Mesenchymal stem cell (in vitro differentiated cells and primary cell): ENCODE measurements at regions not wholly inside any gene's neighbourhood (a gene's known extent, or its start where the extent isn't known, plus 50 kb on each side); places are given as distances from the start of the nearest gene placed in this dataset.
A peak's percentile ranks its signal among the peaks of the same experiment; 100 is the strongest.

ENCODE experiments used
- DNase-seq: peaks from one replicate; pipeline ENCODE4 v3.0.0-alpha.2; 2013
- H2AFZ ChIP-seq: one replicate; pipeline ENCODE4 v1.6.1; 2013; ENCODE audit warnings: low read depth, mild to moderate bottlenecking, control low read depth, inconsistent platforms, low read length, moderate library complexity
- H2AK5ac ChIP-seq: 2 replicates; pipeline ENCODE4 v1.6.1; 2013; ENCODE audit warnings: low read length, moderate library complexity, mild to moderate bottlenecking, inconsistent platforms; ENCODE audit not compliant: severe bottlenecking
- H2BK120ac ChIP-seq: one replicate; pipeline ENCODE4 v1.6.1; 2013; ENCODE audit warnings: low read depth, mild to moderate bottlenecking, inconsistent platforms, low read length, moderate library complexity
- H2BK12ac ChIP-seq, 2 experiments: one replicate each; pipeline ENCODE4 v1.6.1; 2013; ENCODE audit warnings: inconsistent platforms in 2 of 2, low read length in 2 of 2, mild to moderate bottlenecking in 2 of 2, moderate library complexity in 2 of 2, control low read depth in 1 of 2
- H2BK15ac ChIP-seq: one replicate; pipeline ENCODE4 v1.6.1; 2013; ENCODE audit warnings: mild to moderate bottlenecking, low read depth, inconsistent platforms; ENCODE audit not compliant: poor library complexity, severe bottlenecking
- H2BK5ac ChIP-seq: 2 replicates; pipeline ENCODE4 v1.6.1; 2013; ENCODE audit warnings: low read depth, mild to moderate bottlenecking, low read length, control low read depth, inconsistent platforms; ENCODE audit not compliant: poor library complexity, severe bottlenecking
- H3K14ac ChIP-seq, 2 experiments: one replicate each; pipeline ENCODE4 v1.6.1; 2013; ENCODE audit warnings: inconsistent platforms in 2 of 2, low read length in 2 of 2, control low read depth in 1 of 2, mild to moderate bottlenecking in 1 of 2, moderate library complexity in 1 of 2
- H3K18ac ChIP-seq, 2 experiments: one replicate each; pipeline ENCODE4 v1.6.1; 2013; ENCODE audit warnings: inconsistent platforms in 2 of 2, low read length in 2 of 2, control low read depth in 1 of 2, low read depth in 1 of 2, mild to moderate bottlenecking in 1 of 2
- H3K23ac ChIP-seq, 2 experiments: one replicate each; pipeline ENCODE4 v1.6.1; 2013; ENCODE audit warnings: inconsistent platforms in 2 of 2, low read length in 2 of 2, mild to moderate bottlenecking in 2 of 2, moderate library complexity in 2 of 2, control low read depth in 1 of 2
- H3K27ac ChIP-seq: 2 replicates; pipeline ENCODE4 v1.5.1; 2013; ENCODE audit warnings: mild to moderate bottlenecking, moderate library complexity, low read length, control low read depth, inconsistent platforms; ENCODE audit not compliant: poor library complexity, severe bottlenecking
- H3K27me3 ChIP-seq, 2 experiments: 2 replicates each; pipeline versions ENCODE4 v1.6.1 to v1.7.0; 2013; ENCODE audit warnings: low read length in 2 of 2, mild to moderate bottlenecking in 2 of 2, moderate library complexity in 2 of 2, control low read depth in 1 of 2, inconsistent platforms in 1 of 2; ENCODE audit not compliant: control insufficient read depth in 1 of 2, insufficient read depth in 1 of 2
- H3K36me3 ChIP-seq, 2 experiments: 2 replicates each; pipeline versions ENCODE4 v1.6.1 to v1.7.0; 2013; ENCODE audit warnings: low read length in 2 of 2, control low read depth in 1 of 2, inconsistent platforms in 1 of 2, low read depth in 1 of 2, mild to moderate bottlenecking in 1 of 2; ENCODE audit not compliant: insufficient read depth in 2 of 2, control insufficient read depth in 1 of 2
- H3K4ac ChIP-seq, 2 experiments: one replicate each; pipeline ENCODE4 v1.6.1; 2013; ENCODE audit warnings: inconsistent platforms in 2 of 2, low read length in 2 of 2, mild to moderate bottlenecking in 2 of 2, moderate library complexity in 2 of 2, control low read depth in 1 of 2, low read depth in 1 of 2
- H3K4me1 ChIP-seq: 2 replicates; pipeline ENCODE4 v1.6.1; 2013; ENCODE audit warnings: low read depth, low read length, control low read depth; ENCODE audit not compliant: control insufficient read depth, insufficient read depth
- H3K4me2 ChIP-seq: 2 replicates; pipeline ENCODE4 v1.6.1; 2013; ENCODE audit warnings: low read length, mild to moderate bottlenecking, inconsistent platforms; ENCODE audit not compliant: poor library complexity, severe bottlenecking
- H3K4me3 ChIP-seq, 2 experiments: 2 replicates each; pipeline versions ENCODE4 v1.5.1 to v1.7.0; 2013; ENCODE audit warnings: low read length in 2 of 2, mild to moderate bottlenecking in 2 of 2, control low read depth in 1 of 2, low read depth in 1 of 2; ENCODE audit not compliant: insufficient read depth in 1 of 2
- H3K79me1 ChIP-seq: replicated peaks from 2 replicates; pipeline ENCODE4 v1.6.1; 2013; ENCODE audit warnings: mild to moderate bottlenecking, control low read depth, low read length, inconsistent platforms; ENCODE audit not compliant: poor library complexity, severe bottlenecking
- H3K9ac ChIP-seq: 2 replicates; pipeline ENCODE4 v1.7.0; 2013; ENCODE audit warnings: mild to moderate bottlenecking, low read length, moderate library complexity
- H3K9me3 ChIP-seq: 2 replicates; pipeline ENCODE4 v1.7.0; 2013; ENCODE audit warnings: mild to moderate bottlenecking, low read length; ENCODE audit not compliant: control insufficient read depth
- H4K8ac ChIP-seq: one replicate; pipeline ENCODE4 v1.6.1; 2013; ENCODE audit warnings: inconsistent platforms, mild to moderate bottlenecking, low read length, moderate library complexity
- H4K91ac ChIP-seq: one replicate; pipeline ENCODE4 v1.6.1; 2013; ENCODE audit warnings: mild to moderate bottlenecking, low read length, inconsistent platforms
- WGBS: methylation state at CpG from one replicate; pipeline ENCODE4 v1.1.7; 2013; ENCODE audit warnings: mixed read lengths; 5-methylcytosine and 5-hydroxymethylcytosine counted together

GRCh38 chr20:51189814-51190782 is 167.2 kb upstream of the KCNG1 start:
- Histone ChIP-seq H3K4me2 (no peak overlapping the region), H2AFZ (no peak overlapping the region), H3K4me1 (peaks cover 3% of the 10 kb centered on the region), H3K4ac (no peak overlapping the region), H3K36me3 (no peaks in the 10 kb centered on the region), H3K9me3 (peaks cover 3% of the 10 kb centered on the region), H3K18ac (peak overlapping the region in 1 of 2 experiments; percentile 14), H3K14ac (peak overlapping the region in 1 of 2 experiments; percentile 57), H3K4me3 (no peak overlapping the region), H3K79me1 (no peaks in the 10 kb centered on the region), H3K23ac (no peak overlapping the region), H2BK5ac (no peak overlapping the region), H2BK15ac (no peak overlapping the region), H3K27me3 (peaks cover 19 to 56% of the 10 kb centered on the region in 2 experiments), H2AK5ac (no peak overlapping the region), H4K91ac (no peak overlapping the region), H3K9ac (no peak overlapping the region), H3K27ac (no peak overlapping the region), H4K8ac (no peak overlapping the region), H2BK120ac (no peak overlapping the region), H2BK12ac (peak overlapping the region in 1 of 2 experiments; percentile 34)
- no peak for DNase-seq
- 76% methylated on average over 12 of the region's 12 CpGs for WGBS

DNA sequence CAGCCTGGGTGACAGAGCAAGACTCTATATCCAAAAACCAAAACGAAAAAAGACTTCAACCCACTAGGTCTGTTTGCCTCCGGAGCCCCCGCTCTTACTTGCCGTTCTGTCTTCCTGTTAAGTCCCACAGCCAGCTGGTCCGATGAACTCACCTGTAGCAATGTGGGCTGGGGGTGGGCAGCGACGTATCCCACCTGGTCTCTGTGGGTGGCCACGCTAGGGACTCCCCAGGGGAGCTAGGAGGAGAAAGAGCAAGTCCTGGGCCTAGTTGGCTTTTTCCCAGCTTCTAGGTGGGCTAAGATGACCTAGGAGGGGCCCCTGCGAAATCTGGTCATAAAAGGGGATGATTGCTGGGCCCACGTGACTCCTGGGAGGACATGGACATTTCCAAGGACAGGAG is 166.0 kb upstream of the KCNG1 start:
- no peak overlapping the region for H2BK5ac ChIP-seq
- no peaks in the 10 kb centered on the region for H3K79me1 ChIP-seq
- peaks cover 19 to 58% of the 10 kb centered on the region in 2 experiments for H3K27me3 ChIP-seq
- no peak overlapping the region for H3K4me2 ChIP-seq
- H2BK12ac ChIP-seq = no peak overlapping the region
- WGBS = 88% methylated on average over 10 of the region's 10 CpGs
- no peak overlapping the region for H4K8ac ChIP-seq
- no peaks in the 10 kb centered on the region for H3K36me3 ChIP-seq
- H3K27ac ChIP-seq = no peak overlapping the region
- no peak overlapping the region for H2BK120ac ChIP-seq
- no peak overlapping the region for H3K4ac ChIP-seq
- no peak overlapping the region for H3K9ac ChIP-seq
- no peak overlapping the region for H3K14ac ChIP-seq
- H2AK5ac ChIP-seq = no peak overlapping the region
- H3K23ac ChIP-seq = no peak overlapping the region
- H3K4me3 ChIP-seq = no peak overlapping the region
- H4K91ac ChIP-seq = no peak overlapping the region
- no peaks in the 10 kb centered on the region for H3K9me3 ChIP-seq
- H3K4me1 ChIP-seq = peaks cover 3% of the 10 kb centered on the region
- H2AFZ ChIP-seq = no peak overlapping the region
- H2BK15ac ChIP-seq = no peak overlapping the region
- DNase-seq = no peak
- H3K18ac ChIP-seq = peak overlapping the region in 1 of 2 experiments; percentile 9

- 33% methylated on average over 6 of the region's 9 CpGs for WGBS
- H3K79me1 ChIP-seq = no peaks in the 10 kb centered on the region
Observed at GRCh38 chr20:51187261-51187660, 164.4 kb upstream of the KCNG1 start.

DNA sequence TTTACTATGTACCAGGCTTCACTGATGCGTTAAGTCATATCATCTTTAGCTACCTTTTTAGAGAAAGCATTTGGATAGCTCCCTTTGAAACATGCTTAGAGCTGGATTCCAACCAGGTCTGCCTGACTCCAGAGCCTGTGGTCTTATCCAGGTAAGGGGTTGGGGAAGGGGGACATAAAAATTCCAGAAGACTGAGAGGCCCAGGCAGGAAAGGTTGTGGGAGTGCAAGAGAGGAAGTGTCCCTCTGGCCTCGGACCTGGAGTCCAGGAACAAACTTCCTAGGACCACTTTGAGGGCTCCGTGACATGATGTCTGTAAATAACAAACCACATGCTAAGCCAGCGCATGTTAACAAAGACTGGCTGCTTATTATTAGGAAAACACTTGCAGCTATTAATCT is 163.0 kb upstream of the KCNG1 start:
- H3K79me1 ChIP-seq = no peaks in the 10 kb centered on the region
- no peak overlapping the region for H2BK15ac ChIP-seq
- H3K4me3 ChIP-seq = no peak overlapping the region
- DNase-seq = no peak
- H3K27ac ChIP-seq = no peak overlapping the region
- H3K14ac ChIP-seq = no peak overlapping the region
- no peaks in the 10 kb centered on the region for H3K9me3 ChIP-seq
- H2BK120ac ChIP-seq = no peak overlapping the region
- peaks cover 14 to 76% of the 10 kb centered on the region in 2 experiments for H3K27me3 ChIP-seq
- no peak overlapping the region for H3K18ac ChIP-seq
- H2AFZ ChIP-seq = no peak overlapping the region
- H3K4me1 ChIP-seq = no peaks in the 10 kb centered on the region
- no peak overlapping the region for H3K4me2 ChIP-seq
- no peak overlapping the region for H2BK5ac ChIP-seq
- H3K23ac ChIP-seq = no peak overlapping the region
- H4K91ac ChIP-seq = no peak overlapping the region
- H3K4ac ChIP-seq = no peak overlapping the region
- no peaks in the 10 kb centered on the region for H3K36me3 ChIP-seq
- no peak overlapping the region for H2AK5ac ChIP-seq
- H2BK12ac ChIP-seq = no peak overlapping the region
- no peak overlapping the region for H4K8ac ChIP-seq
- H3K9ac ChIP-seq = no peak overlapping the region
- 63% methylated on average over 4 of the region's 4 CpGs for WGBS

More at GRCh38 chr20:51187261-51187660, 164.4 kb upstream of the KCNG1 start:
- Histone ChIP-seq H3K27ac (no peak overlapping the region), H3K18ac (no peak overlapping the region), H3K4me2 (no peak overlapping the region), H2BK120ac (no peak overlapping the region), H2BK12ac (no peak overlapping the region), H3K9ac (no peak overlapping the region), H3K4ac (no peak overlapping the region), H3K36me3 (no peaks in the 10 kb centered on the region), H2AFZ (no peak overlapping the region), H2AK5ac (no peak overlapping the region), H4K91ac (no peak overlapping the region), H3K9me3 (no peaks in the 10 kb centered on the region), H3K4me3 (no peak overlapping the region), H3K27me3 (peaks cover 14 to 73% of the 10 kb centered on the region in 2 experiments), H3K23ac (no peak overlapping the region), H2BK5ac (no peak overlapping the region), H3K4me1 (no peaks in the 10 kb centered on the region), H3K14ac (no peak overlapping the region), H4K8ac (no peak overlapping the region), H2BK15ac (no peak overlapping the region)
- DNase-seq = no peak
